ENCODE measurements at regions not wholly inside any gene's neighbourhood (a gene's known extent, or its start where the extent isn't known, plus 50 kb on each side); places are given as distances from the start of the nearest gene placed in this dataset.

- POLR2A ChIA-PET = no interaction called here
- no peak for DNase-seq (ENCODE audit: extremely low spot score)
- no peak for TF ChIP-seq FOXM1 (IDR thresholded peaks at IDR 0.05; ENCODE audit: borderline replicate concordance)
- TF ChIP-seq ELF4 (IDR thresholded peaks at IDR 0.05) = no peak
- TF ChIP-seq BHLHE40 (IDR thresholded peaks at IDR 0.05; ENCODE audit: borderline replicate concordance) = no peak
- TF ChIP-seq CTBP1 (IDR thresholded peaks at IDR 0.05; ENCODE audit: borderline replicate concordance) = no peak
- no peak for TF ChIP-seq LEF1 (IDR thresholded peaks at IDR 0.05; ENCODE audit: borderline replicate concordance)
- no peak for TF ChIP-seq PKNOX1 (IDR thresholded peaks at IDR 0.05)
- TF ChIP-seq HDGF (IDR thresholded peaks at IDR 0.05; ENCODE audit: borderline replicate concordance) = no peak
- no peak for TF ChIP-seq SP1 (IDR thresholded peaks at IDR 0.05)
- TF ChIP-seq FOXK2 (IDR thresholded peaks at IDR 0.05) = no peak
- TF ChIP-seq L3MBTL2 (conservative IDR thresholded peaks at IDR 0.05) = no peak
- TF ChIP-seq TARDBP (IDR thresholded peaks at IDR 0.05) = no peak
- TF ChIP-seq ZNF384 (IDR thresholded peaks at IDR 0.05) = no peak
- CTCF ChIA-PET = no interaction called here
These were observed 88.9 kb upstream of the OGFRL1 start for GRCh38 chr6:71199736-71200135.

- TF ChIP-seq LEF1 (IDR thresholded peaks at IDR 0.05; ENCODE audit: borderline replicate concordance) = no peak
- no peak for TF ChIP-seq FOXK2 (IDR thresholded peaks at IDR 0.05)
- TF ChIP-seq FOXM1 (IDR thresholded peaks at IDR 0.05; ENCODE audit: borderline replicate concordance) = no peak
- no peak for TF ChIP-seq NFRKB (IDR thresholded peaks at IDR 0.05)
- no peak for TF ChIP-seq L3MBTL2 (conservative IDR thresholded peaks at IDR 0.05)
- no peak for TF ChIP-seq ZNF384 (IDR thresholded peaks at IDR 0.05)
- no peak for TF ChIP-seq ELF4 (IDR thresholded peaks at IDR 0.05)
- TF ChIP-seq TARDBP (IDR thresholded peaks at IDR 0.05) = no peak
- TF ChIP-seq ARNT (IDR thresholded peaks at IDR 0.05) = no peak
- TF ChIP-seq HDGF (IDR thresholded peaks at IDR 0.05; ENCODE audit: borderline replicate concordance) = no peak
- TF ChIP-seq BHLHE40 (IDR thresholded peaks at IDR 0.05; ENCODE audit: borderline replicate concordance) = no peak
- TF ChIP-seq SP1 (IDR thresholded peaks at IDR 0.05) = no peak
- CTCF ChIA-PET = no interaction called here
- POLR2A ChIA-PET = no interaction called here
- no peak for DNase-seq (ENCODE audit: extremely low spot score)
These were observed 85.4 kb upstream of the OGFRL1 start for GRCh38 chr6:71203206-71203605.

GRCh38 chr6:71204741-71205140, 83.9 kb upstream of the OGFRL1 start:
- POLR2A ChIA-PET = no interaction called here
- TF ChIP-seq BHLHE40 (IDR thresholded peaks at IDR 0.05; ENCODE audit: borderline replicate concordance) (no peak), ARNT (IDR thresholded peaks at IDR 0.05) (no peak), L3MBTL2 (conservative IDR thresholded peaks at IDR 0.05) (no peak), TARDBP (IDR thresholded peaks at IDR 0.05) (no peak), ELF4 (IDR thresholded peaks at IDR 0.05) (no peak), ZNF384 (IDR thresholded peaks at IDR 0.05) (no peak), FOXK2 (IDR thresholded peaks at IDR 0.05) (no peak), SP1 (IDR thresholded peaks at IDR 0.05) (no peak), LEF1 (IDR thresholded peaks at IDR 0.05; ENCODE audit: borderline replicate concordance) (no peak), CTBP1 (IDR thresholded peaks at IDR 0.05; ENCODE audit: borderline replicate concordance) (no peak), NFRKB (IDR thresholded peaks at IDR 0.05) (no peak), FOXM1 (IDR thresholded peaks at IDR 0.05; ENCODE audit: borderline replicate concordance) (no peak), SUZ12 (IDR thresholded peaks at IDR 0.05) (no peak), FOXA1 (IDR thresholded peaks at IDR 0.05) (no peak), HDGF (IDR thresholded peaks at IDR 0.05; ENCODE audit: borderline replicate concordance) (no peak), PKNOX1 (IDR thresholded peaks at IDR 0.05) (no peak)
- no peak for DNase-seq (ENCODE audit: extremely low spot score)
- CTCF ChIA-PET = no interaction called here

- ChIA-PET CTCF (no interaction called here), POLR2A (no interaction called here)
- DNase-seq (ENCODE audit: extremely low spot score) = no peak
- no peak for TF ChIP-seq FOXM1 (IDR thresholded peaks at IDR 0.05; ENCODE audit: borderline replicate concordance)
These were observed 83.2 kb upstream of the OGFRL1 start for GRCh38 chr6:71205336-71205956.

GRCh38 chr6:71206089-71206488, 82.5 kb upstream of the OGFRL1 start:
- DNase-seq (ENCODE audit: extremely low spot score) = no peak
- no peak for TF ChIP-seq LEF1 (IDR thresholded peaks at IDR 0.05; ENCODE audit: borderline replicate concordance)
- no peak for TF ChIP-seq FOXK2 (IDR thresholded peaks at IDR 0.05)
- TF ChIP-seq SP1 (IDR thresholded peaks at IDR 0.05) = no peak
- no peak for TF ChIP-seq CTBP1 (IDR thresholded peaks at IDR 0.05; ENCODE audit: borderline replicate concordance)
- TF ChIP-seq BHLHE40 (IDR thresholded peaks at IDR 0.05; ENCODE audit: borderline replicate concordance) = no peak
- TF ChIP-seq PKNOX1 (IDR thresholded peaks at IDR 0.05) = no peak
- no peak for TF ChIP-seq HDGF (IDR thresholded peaks at IDR 0.05; ENCODE audit: borderline replicate concordance)
- no peak for TF ChIP-seq L3MBTL2 (conservative IDR thresholded peaks at IDR 0.05)
- TF ChIP-seq ELF4 (IDR thresholded peaks at IDR 0.05) = no peak
- TF ChIP-seq FOXM1 (IDR thresholded peaks at IDR 0.05; ENCODE audit: borderline replicate concordance) = no peak
- no peak for TF ChIP-seq ZNF384 (IDR thresholded peaks at IDR 0.05)
- TF ChIP-seq TARDBP (IDR thresholded peaks at IDR 0.05) = no peak
- ChIA-PET POLR2A (no interaction called here), CTCF (no interaction called here)

- POLR2A ChIA-PET = no interaction called here
- no peak for TF ChIP-seq ELF4 (IDR thresholded peaks at IDR 0.05)
- TF ChIP-seq FOXA1 (IDR thresholded peaks at IDR 0.05) = no peak
- no peak for TF ChIP-seq SP1 (IDR thresholded peaks at IDR 0.05)
- no peak for TF ChIP-seq ZNF384 (IDR thresholded peaks at IDR 0.05)
- TF ChIP-seq FOXK2 (IDR thresholded peaks at IDR 0.05) = no peak
- CTCF ChIA-PET = no interaction called here
- DNase-seq (ENCODE audit: extremely low spot score) = no peak
These were observed 79.4 kb upstream of the OGFRL1 start for GRCh38 chr6:71209206-71209605.
